ENCODE measurements at regions not wholly inside any gene's neighbourhood (a gene's known extent, or its start where the extent isn't known, plus 50 kb on each side); places are given as distances from the start of the nearest gene placed in this dataset.

GRCh38 chr7:157467496-157468212, 130.8 kb downstream of the DNAJB6 start:
- DNase-seq (ENCODE audit: low spot score), result no peak
- TF ChIP-seq CTCF (conservative IDR thresholded peaks at IDR 0.05; ENCODE audit: low read depth), result no peak
- ChIA-PET POLR2A (ENCODE audit: low non-redundant PET) (no interaction called here), CTCF (no interaction called here)
- no peak overlapping the region for H3K27ac ChIP-seq

- TF ChIP-seq CTCF (conservative IDR thresholded peaks at IDR 0.05; ENCODE audit: low read depth), result no peak
- ChIA-PET CTCF (no interaction called here), POLR2A (ENCODE audit: low non-redundant PET) (no interaction called here)
- no peak for DNase-seq (ENCODE audit: low spot score)
- no peak overlapping the region for H3K27ac ChIP-seq
Measured at GRCh38 chr7:157468221-157469111, 131.7 kb downstream of the DNAJB6 start.

- no peak for TF ChIP-seq CTCF (conservative IDR thresholded peaks at IDR 0.05; ENCODE audit: low read depth)
- no peak overlapping the region for H3K27ac ChIP-seq
- ChIA-PET POLR2A (ENCODE audit: low non-redundant PET) (no interaction called here), CTCF (no interaction called here)
- DNase-seq (ENCODE audit: low spot score), result no peak
Measured at GRCh38 chr7:157469181-157470016, 132.6 kb downstream of the DNAJB6 start.

GRCh38 chr7:157470017-157470322, 133.2 kb downstream of the DNAJB6 start:
- TF ChIP-seq CTCF (conservative IDR thresholded peaks at IDR 0.05; ENCODE audit: low read depth), result no peak
- POLR2A ChIA-PET (ENCODE audit: low non-redundant PET), result no interaction called here
- DNase-seq (ENCODE audit: low spot score), result no peak

GRCh38 chr7:157470701-157471131, 133.9 kb downstream of the DNAJB6 start:
- POLR2A ChIA-PET (ENCODE audit: low non-redundant PET), result no interaction called here
- CTCF ChIA-PET, result interaction anchor here (0.7 kb wide), 1 partner anchor 455 kb away, joined by 3 read pairs; no protein-coding TSS in a partner anchor
- DNase-seq (ENCODE audit: low spot score), result no peak
- H3K27ac ChIP-seq, result no peak overlapping the region
- no peak for TF ChIP-seq CTCF (conservative IDR thresholded peaks at IDR 0.05; ENCODE audit: low read depth)

More at GRCh38 chr7:157470017-157470322, 133.2 kb downstream of the DNAJB6 start:
- H3K27ac ChIP-seq, result no peak overlapping the region
- CTCF ChIA-PET, result no interaction called here

Data from RWPE1 (cell line).